ENCODE measurements at regions not wholly inside any gene's neighbourhood (a gene's known extent, or its start where the extent isn't known, plus 50 kb on each side); places are given as distances from the start of the nearest gene placed in this dataset.

- DNase-seq, result no peak
These were observed 165.1 kb downstream of the HAUS1 start for GRCh38 chr18:46269275-46269674.

- no peak for DNase-seq
These were observed 167.3 kb downstream of the HAUS1 start for GRCh38 chr18:46271488-46271887.

DNA sequence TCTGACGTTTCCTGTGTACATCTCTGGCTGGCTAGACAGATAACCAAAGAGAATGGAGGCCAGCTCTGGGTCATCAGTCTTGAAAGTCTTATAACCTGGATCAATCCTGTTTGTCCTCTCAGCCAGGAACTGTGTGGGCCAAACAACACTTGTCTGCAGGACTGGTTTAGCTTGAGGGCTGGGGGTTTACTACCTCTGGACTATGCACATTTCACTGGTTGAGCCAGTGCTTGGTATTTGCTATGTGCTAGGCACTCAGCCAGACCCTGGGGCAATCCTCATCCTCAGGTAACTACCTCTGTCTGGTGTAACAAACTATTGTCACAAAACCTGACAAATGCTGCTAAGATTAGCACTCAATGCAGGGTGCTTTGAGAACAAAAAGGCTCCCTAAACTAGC is 169.7 kb downstream of the HAUS1 start:
- no peak for DNase-seq

GRCh38 chr18:46274266-46274665 is 170.1 kb downstream of the HAUS1 start:
- DNase-seq, result no peak

- DNase-seq, result no peak
These were observed 171.2 kb downstream of the HAUS1 start for GRCh38 chr18:46275370-46275769.

- no peak for DNase-seq
These were observed 172.6 kb downstream of the HAUS1 start for GRCh38 chr18:46276748-46277147.

DNA sequence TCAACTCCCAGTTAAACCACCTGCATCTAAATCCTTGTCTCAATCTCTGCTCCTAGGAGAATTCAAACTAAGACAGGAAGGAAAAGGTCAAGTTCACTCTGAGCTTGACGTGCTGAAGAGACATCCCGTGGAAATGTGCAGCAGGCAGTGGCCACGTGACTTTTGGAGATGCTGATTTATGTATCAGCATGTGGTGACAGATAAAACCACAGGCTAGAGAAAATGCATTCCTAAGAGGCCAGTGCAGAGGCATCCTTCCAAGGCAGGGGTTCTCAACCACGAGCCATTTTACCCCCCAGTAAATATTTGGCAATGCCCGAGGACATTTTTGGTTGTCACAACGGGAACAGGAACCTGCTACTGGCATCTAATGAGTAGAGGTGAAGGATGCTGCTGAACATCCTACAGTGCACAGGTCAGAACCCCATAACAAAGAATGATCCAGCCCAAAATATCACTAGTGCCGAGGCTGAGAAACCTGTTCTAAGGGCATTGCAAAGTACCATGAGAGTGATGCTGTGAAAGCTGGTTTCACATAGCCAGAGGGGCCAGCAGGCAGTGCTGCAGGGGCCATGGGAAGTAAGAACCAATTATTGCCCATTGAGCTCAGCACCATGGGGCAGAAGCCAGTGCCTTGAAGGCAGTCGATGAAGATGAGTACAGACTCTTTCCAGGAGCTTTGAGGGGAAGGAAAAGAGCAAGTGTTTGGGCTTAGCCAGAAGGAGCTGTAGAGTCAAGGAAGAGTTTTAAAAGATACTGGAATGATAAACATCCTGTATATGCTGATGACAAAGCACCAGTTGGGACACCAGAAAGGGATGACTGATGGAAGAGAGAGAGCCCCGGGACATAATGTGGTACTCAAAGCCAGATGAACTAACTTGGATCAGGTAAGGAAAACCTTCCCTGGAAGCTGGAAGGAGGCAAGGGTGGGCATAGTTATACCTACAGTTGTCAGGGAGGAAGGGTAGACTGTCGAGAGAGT is 174.6 kb downstream of the HAUS1 start:
- DNase-seq, result no peak

GRCh38 chr18:46279673-46280072 is 175.5 kb downstream of the HAUS1 start:
- DNase-seq, result no peak

- peak; percentile 46 for DNase-seq
These were observed 177.3 kb downstream of the HAUS1 start for GRCh38 chr18:46281185-46282176.

- DNase-seq, result no peak
These were observed 178.0 kb downstream of the HAUS1 start for GRCh38 chr18:46282177-46282570.

DNA sequence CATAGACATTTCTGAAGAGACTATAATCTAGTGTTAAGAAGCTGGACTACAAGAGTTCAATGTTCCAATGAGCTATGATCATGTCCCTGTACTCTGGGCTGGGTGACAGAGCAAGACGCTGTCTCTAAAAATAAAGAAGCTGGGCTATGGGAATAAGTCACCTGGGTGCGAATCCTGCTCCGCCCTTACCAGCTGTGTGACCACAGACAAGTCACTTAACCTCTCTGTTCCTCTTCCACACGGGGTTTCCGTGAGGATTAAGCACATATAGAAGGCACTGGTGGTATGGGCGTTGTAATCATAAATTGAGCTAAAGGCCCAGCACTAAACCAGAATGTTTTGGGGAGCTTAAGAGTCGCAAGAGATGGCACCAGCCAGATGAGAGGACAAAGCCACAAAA is 178.5 kb downstream of the HAUS1 start:
- DNase-seq, result no peak

GRCh38 chr18:46283268-46283667 is 179.1 kb downstream of the HAUS1 start:
- DNase-seq, result no peak

DNA sequence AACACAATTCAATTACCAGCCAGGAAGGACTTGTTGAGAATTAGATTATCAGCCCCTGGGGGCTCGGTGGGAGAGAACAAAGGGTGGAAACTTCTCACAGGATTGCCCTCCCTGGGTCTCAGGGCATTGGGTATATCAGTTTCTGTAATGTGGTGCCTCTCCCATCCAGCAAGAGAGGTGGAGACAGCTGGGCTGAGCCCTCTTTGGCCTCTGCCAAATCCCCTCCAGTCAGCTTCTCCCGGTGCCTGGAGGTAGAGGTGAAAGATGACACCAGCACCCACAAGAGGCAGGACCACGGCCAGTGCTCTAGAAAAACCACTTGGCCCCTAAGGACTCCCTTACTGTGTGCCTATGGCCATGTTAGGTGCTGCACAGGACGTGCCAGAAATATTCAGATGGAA is 179.7 kb downstream of the HAUS1 start:
- DNase-seq, result no peak

- no peak for DNase-seq
These were observed 185.3 kb downstream of the HAUS1 start for GRCh38 chr18:46289463-46289862.

DNA sequence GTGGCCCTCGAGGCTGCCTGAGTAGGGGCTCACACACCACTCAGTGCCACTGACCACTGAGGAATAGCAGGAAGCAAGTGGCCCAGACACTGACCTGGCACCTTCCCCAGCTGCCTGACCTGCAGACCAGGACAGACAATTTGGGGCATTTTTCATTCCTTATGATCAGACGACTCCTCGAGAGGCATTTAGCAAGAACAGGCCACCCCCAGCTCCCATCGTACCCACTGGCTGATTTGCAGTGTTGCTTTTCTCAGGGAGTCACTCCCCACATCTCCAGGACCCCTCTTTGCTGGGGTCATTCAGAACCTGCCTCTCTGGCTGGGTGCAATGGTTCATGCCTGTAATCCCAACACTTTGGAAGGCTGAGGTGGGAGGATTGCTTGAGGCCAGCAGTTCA is 185.7 kb downstream of the HAUS1 start:
- DNase-seq, result no peak

GRCh38 chr18:46290440-46291020 is 186.3 kb downstream of the HAUS1 start:
- DNase-seq, result no peak

DNA sequence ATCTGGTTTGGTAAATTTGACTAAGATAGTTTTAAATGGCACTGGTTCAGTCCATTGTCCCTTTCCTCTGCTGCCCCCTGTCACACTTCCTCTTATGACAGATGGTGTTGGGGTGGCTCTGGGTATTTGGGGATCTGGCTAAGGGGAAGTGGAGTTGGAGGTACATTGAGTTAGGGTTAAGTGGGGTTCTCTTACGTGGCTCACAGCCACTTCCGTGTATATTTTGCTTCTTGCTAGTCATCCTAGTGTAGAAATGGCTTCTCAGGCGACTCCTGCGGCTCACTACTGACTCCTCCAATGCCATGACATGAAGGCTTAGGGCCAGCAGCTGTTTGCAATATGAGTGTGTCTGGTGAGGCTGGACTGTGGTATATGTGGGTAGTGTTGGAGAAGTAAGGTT is 187.0 kb downstream of the HAUS1 start:
- peak; percentile 9 for DNase-seq

DNA sequence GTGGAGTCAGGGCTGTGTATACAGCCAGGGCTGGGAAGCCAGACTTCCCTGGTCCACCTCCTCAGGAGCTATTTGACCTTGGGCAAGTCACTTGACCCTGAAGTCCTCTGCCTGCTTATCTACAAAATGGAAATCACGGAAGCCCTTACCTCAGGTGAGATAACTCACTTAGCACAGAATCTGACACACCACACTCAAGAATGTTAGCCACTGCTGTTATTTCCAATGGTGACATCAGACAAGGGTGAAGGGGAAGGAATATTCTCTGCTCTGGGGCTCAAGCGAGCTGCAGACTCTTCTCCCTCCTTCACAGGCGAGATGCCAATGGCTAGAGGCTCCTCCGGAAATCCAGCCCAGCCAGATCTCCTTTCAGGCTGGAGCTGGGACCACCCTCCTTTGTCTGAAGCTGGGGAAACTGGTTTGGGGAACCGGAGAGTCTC is 189.6 kb downstream of the HAUS1 start:
- no peak for DNase-seq

- no peak for DNase-seq
These were observed 190.1 kb downstream of the HAUS1 start for GRCh38 chr18:46294318-46294717.

GRCh38 chr18:46294751-46295150 is 190.6 kb downstream of the HAUS1 start:
- DNase-seq, result no peak

DNA sequence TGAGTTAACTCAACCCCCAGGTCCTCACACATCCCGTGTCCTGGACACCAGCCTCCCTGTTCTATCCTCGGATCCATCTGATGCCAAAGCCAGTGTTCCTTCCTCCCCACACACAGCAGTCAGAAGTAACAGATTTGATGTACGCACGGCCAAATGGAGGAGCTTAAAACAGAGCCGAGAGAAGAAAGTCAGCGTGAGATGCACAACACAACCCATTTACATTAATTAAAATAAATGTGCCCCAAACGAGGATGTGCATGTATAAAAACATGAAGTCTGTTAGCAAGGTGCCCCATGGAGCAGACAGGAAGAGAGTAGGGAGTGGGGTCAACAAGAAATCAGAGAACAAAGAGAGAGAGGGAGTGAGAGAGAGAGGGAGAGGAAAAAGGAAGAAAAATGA is 191.2 kb downstream of the HAUS1 start:
- DNase-seq, result no peak

GRCh38 chr18:46296656-46297055 is 192.5 kb downstream of the HAUS1 start:
- no peak for DNase-seq

GRCh38 chr18:46297124-46297523 is 192.9 kb downstream of the HAUS1 start:
- no peak for DNase-seq
